Coronary artery (tissue), 2 donors: ENCODE measurements at regions not wholly inside any gene's neighbourhood (a gene's known extent, or its start where the extent isn't known, plus 50 kb on each side); places are given as distances from the start of the nearest gene placed in this dataset.

Source experiments
- DNase-seq: peaks from one replicate; pipeline ENCODE4 v3.0.0-alpha.2; 2017; ENCODE audit warnings: low spot score
- H3K27ac ChIP-seq, 2 donors: fragments of 200-600 bp; sonication (generic); one replicate each; pipeline ENCODE4 v1.5.1; 2016 to 2019
- H3K4me3 ChIP-seq: fragments of 200-600 bp; sonication (generic); 2 replicates; pipeline ENCODE4 v1.5.1; 2016; ENCODE audit warnings: mild to moderate bottlenecking, moderate library complexity
- CTCF ChIP-seq: fragments of 200-600 bp; sonication (generic); IDR thresholded peaks from one replicate; pipeline ENCODE4 v1.5.1; 2019; ENCODE audit warnings: antibody characterized with exemption

GRCh38 chr17:36837195-36837938 is 99.9 kb upstream of the LHX1 start:
- Histone ChIP-seq H3K4me3 (no peak overlapping the region), H3K27ac (no peak overlapping the region)
- DNase-seq = no peak
- TF ChIP-seq CTCF = no peak

GRCh38 chr17:36837939-36838272 is 99.4 kb upstream of the LHX1 start:
- DNase-seq = no peak
- TF ChIP-seq CTCF = no peak
- Histone ChIP-seq H3K27ac (no peak overlapping the region), H3K4me3 (no peak overlapping the region)

- no peak for TF ChIP-seq CTCF
Measured at GRCh38 chr17:36839256-36839655, 98.0 kb upstream of the LHX1 start.

GRCh38 chr17:36840796-36841195 is 96.5 kb upstream of the LHX1 start:
- DNase-seq = no peak
- TF ChIP-seq CTCF = no peak
- Histone ChIP-seq H3K27ac (no peak overlapping the region), H3K4me3 (no peak overlapping the region)

More at GRCh38 chr17:36839256-36839655, 98.0 kb upstream of the LHX1 start:
- no peak overlapping the region for H3K27ac ChIP-seq
- no peak for DNase-seq
- no peak overlapping the region for H3K4me3 ChIP-seq

GRCh38 chr17:36842231-36842819 is 95.0 kb upstream of the LHX1 start:
- no peak for DNase-seq
- Histone ChIP-seq H3K4me3 (no peak overlapping the region), H3K27ac (no peak overlapping the region)
- TF ChIP-seq CTCF = no peak

- TF ChIP-seq CTCF = no peak
- Histone ChIP-seq H3K27ac (no peak overlapping the region), H3K4me3 (no peak overlapping the region)
Measured at GRCh38 chr17:36842963-36843558, 94.2 kb upstream of the LHX1 start.

GRCh38 chr17:36844013-36844412 is 93.3 kb upstream of the LHX1 start:
- Histone ChIP-seq H3K4me3 (no peak overlapping the region), H3K27ac (no peak overlapping the region)
- DNase-seq = no peak
- no peak for TF ChIP-seq CTCF

More at GRCh38 chr17:36842963-36843558, 94.2 kb upstream of the LHX1 start:
- DNase-seq = no peak
